ENCODE measurements at regions not wholly inside any gene's neighbourhood (a gene's known extent, or its start where the extent isn't known, plus 50 kb on each side); places are given as distances from the start of the nearest gene placed in this dataset.

- DNase-seq = no peak
- no TSS peak for BruUV-seq (replicated peaks)
- H3K79me2 ChIP-seq (ENCODE audit: low read length) = no peaks in the 10 kb centered on the region
- no peak overlapping the region for H3K27ac ChIP-seq (ENCODE audit: low read length)
- no peaks in the 10 kb centered on the region for H3K9me3 ChIP-seq (ENCODE audit: low read length)
- no peaks in the 10 kb centered on the region for H3K4me1 ChIP-seq (ENCODE audit: insufficient read depth, low read length)
- H3K4me2 ChIP-seq (ENCODE audit: low read length) = no peak overlapping the region
- H3K36me3 ChIP-seq (ENCODE audit: low read depth, low read length) = no peaks in the 10 kb centered on the region
- ChIA-PET CTCF (no interaction called here), POLR2A (ENCODE audit: unreplicated experiment) (no interaction called here)
- TF ChIP-seq EZH2 (IDR thresholded peaks at IDR 0.05; ENCODE audit: low read length, unreplicated experiment) = no peak
- no peak for TF ChIP-seq CTCF (conservative IDR thresholded peaks at IDR 0.05; ENCODE audit: low read depth, low read length)
- no peak for TF ChIP-seq EZH2phosphoT487 (IDR thresholded peaks at IDR 0.05; ENCODE audit: borderline replicate concordance, low read length)
- H3K4me3 ChIP-seq (ENCODE audit: low read length) = no peak overlapping the region
- no peaks in the 10 kb centered on the region for H3K9me2 ChIP-seq (replicated peaks; ENCODE audit: low read length)
- H2AFZ ChIP-seq (ENCODE audit: low read length) = no peak overlapping the region
- intact Hi-C loops (cut with micrococcal nuclease) = no loop called here
- no peak overlapping the region for H3K9ac ChIP-seq (ENCODE audit: low read length)
- no peaks in the 10 kb centered on the region for H3F3A ChIP-seq (ENCODE audit: low read length, unreplicated experiment)
- ATAC-seq = no peak
- no peaks in the 10 kb centered on the region for H3K27me3 ChIP-seq (ENCODE audit: low read length)
- H4K20me1 ChIP-seq (ENCODE audit: low read length) = no peaks in the 10 kb centered on the region
Measured at GRCh38 chr9:108652851-108653250, 202.9 kb downstream of the ACTL7B start.

- Histone ChIP-seq H3K9me2 (replicated peaks; ENCODE audit: low read length) (no peaks in the 10 kb centered on the region), H3K4me1 (ENCODE audit: insufficient read depth, low read length) (no peaks in the 10 kb centered on the region), H3F3A (ENCODE audit: low read length, unreplicated experiment) (no peaks in the 10 kb centered on the region), H3K9ac (ENCODE audit: low read length) (no peak overlapping the region), H3K79me2 (ENCODE audit: low read length) (no peaks in the 10 kb centered on the region), H3K4me3 (ENCODE audit: low read length) (no peak overlapping the region), H3K4me2 (ENCODE audit: low read length) (no peak overlapping the region), H3K36me3 (ENCODE audit: low read depth, low read length) (no peaks in the 10 kb centered on the region), H2AFZ (ENCODE audit: low read length) (no peak overlapping the region), H3K27ac (ENCODE audit: low read length) (no peak overlapping the region), H3K9me3 (ENCODE audit: low read length) (no peaks in the 10 kb centered on the region), H4K20me1 (ENCODE audit: low read length) (no peaks in the 10 kb centered on the region), H3K27me3 (ENCODE audit: low read length) (no peaks in the 10 kb centered on the region)
- DNase-seq (no peak), ATAC-seq (no peak)
- CTCF ChIA-PET = no interaction called here
- TF ChIP-seq EZH2 (IDR thresholded peaks at IDR 0.05; ENCODE audit: low read length, unreplicated experiment) (no peak), EZH2phosphoT487 (IDR thresholded peaks at IDR 0.05; ENCODE audit: borderline replicate concordance, low read length) (no peak), CTCF (conservative IDR thresholded peaks at IDR 0.05; ENCODE audit: low read depth, low read length) (no peak)
- intact Hi-C loops (cut with micrococcal nuclease) = no loop called here
- no TSS peak for BruUV-seq (replicated peaks)
- POLR2A ChIA-PET (ENCODE audit: unreplicated experiment) = no interaction called here
Measured at GRCh38 chr9:108650826-108651225, 205.0 kb downstream of the ACTL7B start.

- Histone ChIP-seq H3F3A (ENCODE audit: low read length, unreplicated experiment) (no peaks in the 10 kb centered on the region), H3K9me3 (ENCODE audit: low read length) (no peaks in the 10 kb centered on the region), H3K4me2 (ENCODE audit: low read length) (no peak overlapping the region), H2AFZ (ENCODE audit: low read length) (no peak overlapping the region), H3K4me3 (ENCODE audit: low read length) (no peak overlapping the region), H3K27ac (ENCODE audit: low read length) (no peak overlapping the region), H3K27me3 (ENCODE audit: low read length) (no peaks in the 10 kb centered on the region), H3K79me2 (ENCODE audit: low read length) (no peaks in the 10 kb centered on the region), H3K9ac (ENCODE audit: low read length) (no peak overlapping the region), H3K36me3 (ENCODE audit: low read depth, low read length) (no peaks in the 10 kb centered on the region), H4K20me1 (ENCODE audit: low read length) (no peaks in the 10 kb centered on the region), H3K4me1 (ENCODE audit: insufficient read depth, low read length) (no peaks in the 10 kb centered on the region), H3K9me2 (replicated peaks; ENCODE audit: low read length) (no peaks in the 10 kb centered on the region)
- no peak for DNase-seq
- no peak for ATAC-seq
- BruUV-seq (replicated peaks) = no TSS peak
- intact Hi-C loops (cut with micrococcal nuclease) = no loop called here
- TF ChIP-seq EZH2phosphoT487 (IDR thresholded peaks at IDR 0.05; ENCODE audit: borderline replicate concordance, low read length) (no peak), CTCF (conservative IDR thresholded peaks at IDR 0.05; ENCODE audit: low read depth, low read length) (no peak), EZH2 (IDR thresholded peaks at IDR 0.05; ENCODE audit: low read length, unreplicated experiment) (no peak)
- ChIA-PET CTCF (no interaction called here), POLR2A (ENCODE audit: unreplicated experiment) (no interaction called here)
Measured at GRCh38 chr9:108645520-108645919, 210.3 kb downstream of the ACTL7B start.
